ENCODE measurements at regions not wholly inside any gene's neighbourhood (a gene's known extent, or its start where the extent isn't known, plus 50 kb on each side); places are given as distances from the start of the nearest gene placed in this dataset.
"Not testable (repeated sequence)": the region's sequence is repeated elsewhere in the genome, so short reads cannot be mapped to it uniquely, and the experiment has no call there.

DNA sequence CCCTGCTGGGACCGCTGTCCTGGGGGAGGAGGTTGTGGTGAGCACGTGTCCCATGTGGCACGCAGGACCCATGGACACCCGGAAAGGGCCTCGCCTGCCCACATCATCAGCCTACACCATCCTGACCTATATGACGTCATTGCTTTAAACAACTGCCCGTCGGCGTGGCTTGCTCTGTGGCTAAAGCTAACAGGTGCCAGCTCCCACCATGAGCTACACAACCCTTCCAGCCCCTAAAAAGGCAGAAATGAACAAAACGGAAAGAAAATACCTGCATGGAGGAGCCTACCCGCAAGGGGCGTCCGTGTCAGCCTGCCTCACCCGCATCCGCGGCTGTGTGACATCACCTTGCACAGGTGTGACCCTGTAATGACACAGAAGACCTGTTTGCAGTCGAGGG lies 481.8 kb downstream of the BRD1 start:
- no peak for TF ChIP-seq CTCF (conservative IDR thresholded peaks at IDR 0.05)
- H3K27ac ChIP-seq: no peak overlapping the region

- no peak overlapping the region for H3K27ac ChIP-seq
- TF ChIP-seq CTCF (conservative IDR thresholded peaks at IDR 0.05): no peak
Observed at GRCh38 chr22:49344656-49345055, 483.0 kb downstream of the BRD1 start.

DNA sequence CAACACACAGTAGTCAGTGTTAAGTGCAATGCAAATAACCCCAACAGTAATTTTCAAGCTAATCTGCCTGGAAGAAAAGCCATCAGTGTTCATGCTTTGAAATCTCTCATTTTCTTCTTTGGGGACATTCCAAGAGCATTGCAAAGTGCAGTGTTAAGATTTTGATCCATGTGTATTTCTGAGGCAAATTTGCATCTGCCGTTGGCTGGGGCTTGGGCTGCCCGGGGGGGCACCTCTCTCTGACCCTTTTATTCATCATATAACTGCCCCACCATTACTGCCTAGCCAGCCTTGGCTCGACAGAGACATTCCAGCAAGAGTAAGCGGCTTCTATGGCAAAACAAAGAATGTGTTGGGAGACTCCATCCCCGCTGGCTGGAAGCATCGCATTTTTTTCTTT lies 483.5 kb downstream of the BRD1 start:
- TF ChIP-seq CTCF (conservative IDR thresholded peaks at IDR 0.05): no peak
- no peak overlapping the region for H3K27ac ChIP-seq

DNA sequence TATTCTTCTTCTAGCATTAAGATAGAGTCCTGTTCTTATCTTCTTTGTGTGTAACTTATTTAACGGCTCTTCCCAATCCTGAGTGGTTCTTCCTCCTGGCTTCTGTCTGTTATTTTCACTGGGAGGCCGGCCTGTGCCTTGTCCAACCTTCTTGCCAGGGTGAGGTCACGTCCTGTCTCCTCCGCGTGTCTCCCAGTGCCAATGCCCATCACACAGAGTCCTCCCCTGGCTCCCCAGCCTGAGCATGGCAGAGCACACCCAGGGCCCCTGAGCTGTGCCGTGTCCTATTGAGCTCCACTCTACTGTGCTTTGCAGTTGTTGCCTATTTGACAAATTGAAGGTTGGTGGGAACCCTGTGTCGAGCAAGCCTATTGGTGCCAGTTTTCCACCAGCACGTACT lies 487.3 kb downstream of the BRD1 start:
- TF ChIP-seq CTCF (conservative IDR thresholded peaks at IDR 0.05): no peak
- no peak overlapping the region for H3K27ac ChIP-seq

DNA sequence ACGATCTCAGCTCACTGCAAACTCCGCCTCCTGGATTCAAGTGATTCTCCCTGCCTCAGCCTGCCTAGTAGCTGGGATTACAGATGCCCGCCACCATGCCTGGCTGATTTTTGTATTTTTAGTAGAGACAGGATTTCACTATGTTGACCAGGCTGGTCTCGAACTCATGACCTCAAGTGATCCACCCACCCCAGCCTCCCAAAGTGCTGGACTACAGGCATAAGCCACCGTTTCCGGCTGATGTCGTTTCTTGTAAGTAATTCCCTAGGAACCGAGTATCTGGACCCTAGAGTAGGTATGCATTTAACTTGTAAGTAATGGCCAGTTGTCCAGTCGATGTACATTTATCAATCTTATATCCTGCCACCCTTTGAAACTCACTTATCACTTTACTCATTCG lies 491.2 kb downstream of the BRD1 start:
- not testable (repeated sequence) for H3K27ac ChIP-seq

DNA sequence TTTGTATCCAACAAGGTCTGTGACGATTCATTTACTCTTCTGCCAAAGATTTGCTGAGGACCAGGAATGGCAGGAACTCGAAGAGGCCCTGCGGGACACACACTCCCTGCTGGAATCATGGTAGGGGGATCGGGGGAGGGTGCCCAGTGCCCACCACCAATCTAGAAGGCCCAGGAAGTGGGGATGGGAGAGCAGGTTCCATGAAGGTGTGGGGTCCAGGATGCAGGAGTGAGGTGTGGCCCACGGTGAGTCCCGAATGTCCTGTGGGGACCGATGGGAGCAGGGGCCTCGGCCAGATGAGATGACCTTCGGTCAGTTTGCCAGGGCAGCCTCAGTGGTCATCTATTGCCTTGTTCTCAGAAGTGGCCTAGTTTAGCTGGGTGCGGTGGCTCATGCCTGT lies 492.7 kb downstream of the BRD1 start:
- H3K27ac ChIP-seq: no peak overlapping the region
- no peak for TF ChIP-seq CTCF (conservative IDR thresholded peaks at IDR 0.05)

DNA sequence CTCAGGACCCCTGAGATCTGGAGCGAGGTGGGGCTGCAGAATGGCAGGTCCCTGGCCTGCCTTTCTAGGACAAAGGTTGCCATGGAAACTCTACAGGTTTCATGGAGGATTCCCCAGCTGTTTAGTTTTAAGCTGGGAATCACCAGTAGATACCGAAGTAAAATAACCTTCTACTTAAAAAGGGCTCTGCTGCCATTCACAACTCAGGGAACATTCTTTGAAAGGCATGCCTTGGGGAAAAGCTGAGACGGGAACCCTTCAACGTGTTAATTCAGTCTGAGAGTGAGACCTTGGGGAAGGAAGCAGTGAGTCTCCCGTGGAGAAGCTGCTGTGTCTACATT lies 493.3 kb downstream of the BRD1 start:
- TF ChIP-seq CTCF (conservative IDR thresholded peaks at IDR 0.05): no peak
- H3K27ac ChIP-seq: no peak overlapping the region

DNA sequence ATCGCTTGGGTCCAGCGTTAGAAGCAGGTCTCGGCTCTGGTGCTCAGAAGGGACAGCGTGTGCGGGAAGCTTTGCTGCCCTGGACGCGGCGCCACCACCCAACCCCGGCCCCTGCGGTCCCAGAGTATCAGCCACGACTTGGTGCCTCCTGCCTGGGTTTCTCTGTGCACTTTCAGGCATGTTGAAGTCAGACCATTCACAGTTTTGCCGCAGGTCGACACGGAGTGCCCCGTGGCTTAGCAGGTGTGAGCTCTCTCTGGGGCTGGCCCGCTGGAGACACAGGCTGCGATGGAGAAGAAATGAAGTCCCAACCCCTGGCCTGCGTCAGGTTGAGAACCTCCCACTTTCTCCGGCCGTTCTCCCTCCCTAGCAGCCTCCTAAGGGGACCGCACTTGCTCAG lies 494.5 kb downstream of the BRD1 start:
- no peak overlapping the region for H3K27ac ChIP-seq
- no peak for TF ChIP-seq CTCF (conservative IDR thresholded peaks at IDR 0.05)

All from VCaP (cell line).